ENCODE measurements at regions not wholly inside any gene's neighbourhood (a gene's known extent, or its start where the extent isn't known, plus 50 kb on each side); places are given as distances from the start of the nearest gene placed in this dataset.

- TF ChIP-seq, protein P1, sequence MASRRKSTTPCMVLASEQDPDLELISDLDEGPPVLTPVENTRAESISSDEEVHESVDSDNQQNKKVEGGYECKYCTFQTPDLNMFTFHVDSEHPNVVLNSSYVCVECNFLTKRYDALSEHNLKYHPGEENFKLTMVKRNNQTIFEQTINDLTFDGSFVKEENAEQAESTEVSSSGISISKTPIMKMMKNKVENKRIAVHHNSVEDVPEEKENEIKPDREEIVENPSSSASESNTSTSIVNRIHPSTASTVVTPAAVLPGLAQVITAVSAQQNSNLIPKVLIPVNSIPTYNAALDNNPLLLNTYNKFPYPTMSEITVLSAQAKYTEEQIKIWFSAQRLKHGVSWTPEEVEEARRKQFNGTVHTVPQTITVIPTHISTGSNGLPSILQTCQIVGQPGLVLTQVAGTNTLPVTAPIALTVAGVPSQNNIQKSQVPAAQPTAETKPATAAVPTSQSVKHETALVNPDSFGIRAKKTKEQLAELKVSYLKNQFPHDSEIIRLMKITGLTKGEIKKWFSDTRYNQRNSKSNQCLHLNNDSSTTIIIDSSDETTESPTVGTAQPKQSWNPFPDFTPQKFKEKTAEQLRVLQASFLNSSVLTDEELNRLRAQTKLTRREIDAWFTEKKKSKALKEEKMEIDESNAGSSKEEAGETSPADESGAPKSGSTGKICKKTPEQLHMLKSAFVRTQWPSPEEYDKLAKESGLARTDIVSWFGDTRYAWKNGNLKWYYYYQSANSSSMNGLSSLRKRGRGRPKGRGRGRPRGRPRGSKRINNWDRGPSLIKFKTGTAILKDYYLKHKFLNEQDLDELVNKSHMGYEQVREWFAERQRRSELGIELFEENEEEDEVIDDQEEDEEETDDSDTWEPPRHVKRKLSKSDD (conservative IDR thresholded peaks at IDR 0.05; ENCODE audit: low read length), result no peak
- TF ChIP-seq WHSC1 (IDR thresholded peaks at IDR 0.05; ENCODE audit: low read length) (no peak), PURB (CRISPR knock-in tag; IDR thresholded peaks at IDR 0.05; ENCODE audit: low read depth) (no peak), ZNF24 (IDR thresholded peaks at IDR 0.05) (no peak)
Observed at GRCh38 chr1:117759535-117759934, 153.7 kb downstream of the TENT5C start (continued).

DNA sequence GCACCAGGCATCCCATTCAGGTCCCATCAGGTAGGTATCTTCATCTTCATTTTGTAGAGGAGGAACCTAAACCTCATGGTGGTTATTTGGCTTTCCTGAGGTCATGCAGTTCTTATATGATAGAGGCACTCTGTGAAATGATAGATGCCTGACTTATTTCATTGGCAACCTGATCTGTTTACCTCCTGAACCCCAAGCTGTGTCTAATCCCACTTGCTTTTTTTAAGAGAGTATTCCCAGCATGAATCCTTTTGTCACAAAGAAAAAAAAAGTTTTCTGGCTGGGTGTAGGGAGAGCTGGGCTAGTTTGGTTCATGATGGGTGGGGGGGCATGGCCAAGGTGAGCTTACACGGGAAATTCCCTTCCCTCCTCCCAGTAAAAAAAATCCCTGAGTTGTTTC is 154.2 kb downstream of the TENT5C start:
- Histone ChIP-seq H3K9ac (ENCODE audit: insufficient read depth in 1 of 2, low read depth in 2 of 2, low read length in 2 of 2) (no peak overlapping the region), H2AFZ (ENCODE audit: low read depth, low read length) (no peak overlapping the region), H3K9me1 (ENCODE audit: control insufficient read depth, insufficient read depth, low read length) (no peaks in the 10 kb centered on the region), H3K27ac (ENCODE audit: extremely low read depth, low read depth, low read length) (no peak overlapping the region), H3K4me3 (no peak overlapping the region), H3K9me3 (replicated peaks; ENCODE audit: control insufficient read depth, insufficient read depth, low read depth, low read length) (no peaks in the 10 kb centered on the region), H3K36me3 (ENCODE audit: control insufficient read depth, insufficient read depth, low read length) (no peaks in the 10 kb centered on the region), H3K79me2 (ENCODE audit: control insufficient read depth, insufficient read depth, low read length) (no peaks in the 10 kb centered on the region), H3K27me3 (ENCODE audit: control insufficient read depth in 2 of 2, insufficient read depth in 2 of 2, low read length in 2 of 2) (no peaks in the 10 kb centered on the region), H3K4me1 (replicated peaks in 1 of 2; ENCODE audit: control insufficient read depth in 2 of 2, insufficient read depth in 2 of 2, low read length in 2 of 2) (peaks cover 0 to 2% of the 10 kb centered on the region in 2 experiments; a peak in 2 of 5 replicates), H4K20me1 (replicated peaks; ENCODE audit: control insufficient read depth, insufficient read depth, low read length) (no peaks in the 10 kb centered on the region), H3K4me2 (ENCODE audit: insufficient read depth, low read length) (no peak overlapping the region)
- no peak for FAIRE-seq
- 0% methylated on average over 1 of the region's 1 CpG for WGBS (ENCODE audit: insufficient coverage, low coverage, missing lambda C conversion rate)
- DNase-seq (ENCODE audit: extremely low read depth in 1 of 4, low spot score in 3 of 4), result no peak
- in situ Hi-C loops (cut with MboI) (no loop called here), intact Hi-C loops (cut with micrococcal nuclease) (no loop called here)
- BruUV-seq (replicated peaks), result no TSS peak
- POLR2A ChIA-PET, result interaction anchor here (0.7 kb wide), 1 partner anchor 15 kb away, joined by 3 read pairs; no protein-coding TSS in a partner anchor
- ATAC-seq, result no peak
- CTCF ChIA-PET (ENCODE audit: low intra/inter-chr PET ratio), result interaction anchor here (0.6 kb wide), 1 partner anchor 135 kb away, joined by 3 read pairs; no protein-coding TSS in a partner anchor
- TF ChIP-seq SNIP1 (IDR thresholded peaks at IDR 0.05; ENCODE audit: low read depth) (no peak), SP1 (CRISPR knock-in tag; IDR thresholded peaks at IDR 0.05) (no peak)
